Hematopoietic multipotent progenitor cell treated with erythropoietin and hydrocortisone succinate and interleukin-3 and kit ligand, for 15 days (in vitro differentiated cells): ENCODE measurements at regions not wholly inside any gene's neighbourhood (a gene's known extent, or its start where the extent isn't known, plus 50 kb on each side); places are given as distances from the start of the nearest gene placed in this dataset.
A peak's percentile ranks its signal among the peaks of the same experiment; 100 is the strongest.

Source experiments
- DNase-seq: peaks from one replicate; pipeline ENCODE4 v3.0.0-alpha.2; 2015; ENCODE audit warnings: low spot score

DNA sequence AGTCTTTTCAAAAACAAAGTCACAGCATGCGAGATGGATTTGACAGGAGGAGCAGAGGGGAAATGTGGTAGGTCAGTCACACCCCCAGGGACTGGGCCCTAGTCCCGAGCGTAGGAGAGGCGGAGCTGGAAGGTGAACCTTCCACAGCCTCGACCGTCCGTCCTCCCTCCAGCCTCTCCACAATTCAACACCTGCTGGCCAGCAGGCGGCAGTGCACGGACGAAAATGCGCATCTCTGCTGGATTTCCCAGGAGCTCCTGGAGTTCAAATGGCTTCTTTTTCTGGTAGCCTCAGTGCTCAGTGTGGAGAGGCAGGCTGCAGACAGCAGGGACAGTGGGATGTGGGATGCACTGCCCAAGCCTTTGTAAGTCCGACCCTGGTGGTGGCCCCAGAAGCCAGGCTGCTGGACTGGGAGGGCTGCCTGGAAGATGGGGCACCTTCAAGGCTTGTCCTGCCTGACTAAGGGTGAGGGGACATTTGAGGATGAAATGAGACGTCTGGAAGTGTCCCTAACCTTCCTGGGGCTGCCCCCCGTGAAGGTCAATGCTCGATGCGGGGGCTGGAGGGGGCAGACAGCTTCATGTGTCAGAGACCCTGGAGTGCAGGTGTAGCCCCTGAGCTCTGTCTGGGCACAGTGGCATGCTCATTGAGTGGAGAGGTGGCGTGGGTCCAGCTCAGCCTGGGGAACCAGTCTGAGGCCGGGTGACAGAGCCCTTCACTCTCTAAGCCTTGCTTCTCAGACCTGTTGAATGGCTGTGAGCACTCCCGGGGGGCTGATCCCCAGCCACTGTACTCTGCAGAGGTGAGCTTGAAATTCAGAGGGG, 189.5 kb downstream of the TFCP2L1 start:
- DNase-seq: no peak

DNA sequence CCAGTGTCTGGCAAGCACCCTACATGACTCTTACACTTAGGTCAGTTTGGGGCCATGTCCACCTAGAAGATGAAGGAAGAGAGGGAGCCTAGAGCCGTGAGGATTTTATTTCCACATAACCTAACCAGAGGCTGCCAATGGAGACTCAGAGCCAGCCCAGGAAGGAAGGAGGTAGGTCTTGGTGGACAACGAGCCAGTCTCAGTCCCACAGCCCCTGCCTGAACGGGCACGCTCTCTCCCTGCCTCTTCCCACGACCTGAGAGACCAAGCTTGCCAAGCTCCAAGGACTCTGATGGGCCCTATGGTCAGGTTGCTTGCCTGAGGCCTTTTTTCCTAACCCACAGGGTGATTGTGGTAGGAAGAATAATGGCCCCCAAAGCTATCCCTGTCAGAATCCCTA, 188.4 kb downstream of the TFCP2L1 start:
- no peak for DNase-seq

DNA sequence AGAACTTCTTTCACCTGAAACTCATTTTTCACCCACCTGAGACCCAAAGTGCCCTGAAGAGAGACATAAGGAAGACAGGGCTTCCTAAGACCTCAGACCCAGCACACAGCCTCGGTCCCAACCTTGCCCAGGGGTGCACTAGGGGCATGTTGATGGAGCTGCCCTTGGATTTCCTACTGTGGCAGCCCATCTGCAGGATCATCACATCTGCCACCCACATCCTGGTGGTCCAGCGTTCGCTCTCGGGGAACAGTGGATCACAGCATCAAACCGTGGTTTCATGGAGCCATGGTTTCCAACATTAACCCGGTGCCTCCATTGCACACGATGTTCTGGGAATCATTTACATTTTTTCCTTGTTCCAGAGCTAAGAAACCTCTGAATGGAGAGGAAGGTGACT, 186.4 kb downstream of the TFCP2L1 start:
- no peak for DNase-seq

DNA sequence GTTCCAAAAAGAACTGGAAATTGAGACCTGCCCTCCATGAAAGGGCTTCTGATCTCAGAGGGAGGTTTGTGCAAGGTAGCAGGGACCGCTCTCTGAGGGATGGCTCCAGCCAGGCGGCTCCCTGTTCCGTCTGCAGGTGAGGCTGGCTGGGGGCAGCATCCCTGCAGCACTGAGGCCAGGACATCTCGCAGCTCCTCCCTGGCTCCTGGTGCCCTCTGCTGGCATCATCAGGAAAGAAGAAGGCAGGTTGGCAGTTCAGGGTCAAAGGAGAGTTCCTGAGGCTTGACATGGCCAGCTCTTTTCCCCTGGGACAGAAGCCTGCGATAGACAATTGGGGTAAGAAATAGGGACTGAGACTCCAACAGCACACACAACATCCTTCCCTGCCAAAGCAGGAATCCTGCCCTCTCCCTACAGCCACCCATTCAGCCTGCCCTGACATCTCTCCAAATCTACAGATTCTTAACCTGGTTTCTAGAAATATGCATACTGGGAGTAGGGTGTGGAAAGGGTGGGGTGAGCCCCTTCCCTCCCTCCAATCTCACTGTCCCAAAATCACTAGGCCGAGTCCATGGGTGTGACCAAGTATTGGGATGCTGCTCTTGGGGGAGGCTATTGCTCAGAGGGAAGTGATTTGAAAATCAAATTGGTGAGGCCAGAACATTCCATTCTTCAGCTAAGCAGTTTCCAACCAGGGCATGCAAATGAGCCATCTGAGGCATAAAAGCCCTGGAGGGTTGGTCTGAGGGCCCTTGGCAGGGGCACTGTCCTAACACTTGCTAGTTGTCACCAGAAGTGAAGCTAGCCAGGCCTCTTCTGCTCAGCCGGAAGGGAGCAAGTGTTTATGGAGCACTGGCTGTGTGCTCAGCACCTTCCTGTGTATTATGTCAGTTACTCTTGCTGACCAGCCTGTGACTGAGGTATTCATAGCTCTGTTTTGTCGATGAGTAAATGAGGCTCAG, 185.4 kb downstream of the TFCP2L1 start:
- DNase-seq: no peak

DNA sequence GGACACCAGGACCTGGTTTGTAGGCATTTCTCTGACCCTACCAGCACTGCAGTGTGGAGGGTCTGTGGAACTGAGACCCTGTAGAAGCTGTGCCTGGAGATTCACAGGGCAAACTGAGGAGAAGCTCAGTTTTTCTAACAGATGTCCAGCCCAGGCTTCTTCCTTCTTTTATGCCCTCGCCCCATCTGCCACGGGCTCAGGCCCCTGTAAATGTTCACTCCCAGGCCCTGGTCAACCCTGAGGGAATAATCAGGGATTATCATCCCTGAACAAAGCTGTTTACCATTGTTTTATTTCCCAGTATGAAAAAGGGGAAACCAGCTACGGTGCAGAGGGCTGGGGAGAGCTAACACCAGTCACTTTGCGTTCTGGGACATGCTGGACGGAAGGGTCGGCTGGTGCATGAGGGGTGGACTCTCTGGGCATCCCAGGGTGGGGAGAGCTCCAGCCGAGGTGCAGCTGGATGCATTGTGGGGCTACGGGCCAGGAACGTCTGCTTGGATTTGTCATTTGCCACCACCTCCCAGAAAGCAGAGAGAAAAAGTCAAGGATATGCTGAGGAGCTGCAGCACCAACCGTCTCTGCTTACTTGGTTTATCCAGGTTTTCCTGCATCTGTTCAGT, 183.8 kb downstream of the TFCP2L1 start:
- no peak for DNase-seq

DNA sequence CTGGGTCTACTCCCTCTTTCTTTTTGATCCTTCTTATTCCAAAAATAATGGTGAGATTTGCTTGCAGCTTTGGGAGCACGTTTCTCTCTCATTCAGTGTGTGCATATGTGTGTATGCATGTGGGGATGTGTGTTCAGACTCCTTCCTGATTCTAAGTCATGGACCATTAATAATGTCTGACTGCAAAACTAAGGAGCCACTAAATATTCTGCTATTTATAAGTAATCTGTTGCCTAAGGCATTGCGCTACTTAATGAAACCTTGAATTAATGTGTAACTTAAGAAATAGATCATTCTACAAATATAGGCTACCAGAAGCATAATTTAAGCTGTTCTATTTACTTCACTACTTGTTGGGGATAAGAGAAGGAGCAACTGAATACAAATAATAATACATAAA, 182.1 kb downstream of the TFCP2L1 start:
- no peak for DNase-seq

DNA sequence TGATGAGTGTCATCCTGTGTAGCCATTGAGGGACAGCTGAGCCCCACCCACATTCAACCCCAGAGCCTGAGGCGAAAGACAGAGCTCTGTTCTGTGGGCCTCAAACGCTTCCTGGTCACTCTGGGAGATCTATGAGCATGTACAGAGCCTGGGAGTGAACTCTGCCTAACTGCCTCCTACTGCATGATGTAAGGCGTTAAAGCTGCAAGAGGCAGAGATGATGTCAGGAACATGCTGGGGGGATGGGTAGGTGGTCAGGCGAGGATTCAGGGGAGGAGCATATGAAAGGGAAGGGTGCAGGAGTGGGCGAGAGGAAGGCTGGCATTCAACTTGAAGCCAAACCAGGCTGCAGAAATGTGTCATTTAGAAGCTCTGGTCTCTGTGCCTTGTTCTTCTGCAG, 181.0 kb downstream of the TFCP2L1 start:
- no peak for DNase-seq

DNA sequence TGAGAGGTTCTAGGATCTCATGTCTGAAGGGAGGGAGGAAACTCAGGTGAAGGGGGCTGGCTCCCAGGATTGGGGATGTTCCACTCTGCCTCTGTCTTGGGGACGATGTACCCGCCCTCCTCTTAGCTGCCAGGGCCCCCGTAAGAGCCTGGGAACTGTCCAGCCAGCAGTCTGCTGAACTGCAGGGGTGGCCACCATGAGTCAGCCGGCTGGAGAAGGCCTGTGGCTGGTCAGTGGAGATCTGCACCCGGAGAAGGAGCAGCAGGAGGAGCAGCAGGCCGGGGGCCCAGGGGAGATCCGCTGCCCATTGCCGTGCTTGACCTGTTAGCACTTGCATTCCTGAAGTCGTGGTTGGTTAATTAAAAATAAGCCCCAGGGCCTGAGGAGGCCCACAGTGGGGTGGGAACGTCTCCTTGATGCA, 180.3 kb downstream of the TFCP2L1 start:
- no peak for DNase-seq

DNA sequence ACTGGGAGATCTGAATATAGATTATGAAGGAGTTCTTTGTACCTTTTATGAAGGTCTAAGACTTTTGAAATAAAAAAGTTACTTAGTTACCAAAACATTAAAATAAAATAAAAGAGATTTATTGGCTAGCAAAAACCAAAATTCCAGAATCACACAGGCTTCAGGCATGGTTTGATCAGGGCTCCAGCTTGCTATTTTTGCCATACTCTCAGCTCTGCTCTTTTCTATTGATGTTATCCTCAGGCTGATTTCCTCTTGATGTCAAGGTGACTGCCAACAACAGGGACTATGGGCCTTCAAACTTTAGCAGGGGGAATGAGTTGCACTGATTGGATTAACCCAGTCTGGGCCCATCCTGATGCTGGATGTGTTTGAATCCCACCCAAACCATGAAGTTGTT, 174.1 kb downstream of the TFCP2L1 start:
- no peak for DNase-seq

DNA sequence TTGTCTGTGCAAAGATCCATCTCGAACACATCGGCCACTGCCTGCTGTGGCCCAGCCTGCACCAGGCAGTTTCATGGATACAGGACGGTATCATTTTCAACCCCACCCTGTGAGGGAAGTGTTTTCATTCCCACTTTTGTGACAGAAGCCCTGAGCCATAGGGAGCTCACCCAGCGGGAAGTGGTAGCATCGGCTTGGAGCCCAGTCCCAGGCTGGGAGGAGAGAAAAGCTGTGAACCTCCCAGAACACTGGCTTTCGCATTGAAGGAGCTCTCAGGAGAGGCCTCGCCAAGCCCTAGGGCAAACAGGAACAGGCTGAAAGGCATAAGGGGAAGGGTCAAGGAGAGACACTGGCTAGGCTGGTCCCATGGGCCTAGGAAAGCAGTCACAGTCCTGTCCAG, 166.1 kb downstream of the TFCP2L1 start:
- DNase-seq: no peak

DNA sequence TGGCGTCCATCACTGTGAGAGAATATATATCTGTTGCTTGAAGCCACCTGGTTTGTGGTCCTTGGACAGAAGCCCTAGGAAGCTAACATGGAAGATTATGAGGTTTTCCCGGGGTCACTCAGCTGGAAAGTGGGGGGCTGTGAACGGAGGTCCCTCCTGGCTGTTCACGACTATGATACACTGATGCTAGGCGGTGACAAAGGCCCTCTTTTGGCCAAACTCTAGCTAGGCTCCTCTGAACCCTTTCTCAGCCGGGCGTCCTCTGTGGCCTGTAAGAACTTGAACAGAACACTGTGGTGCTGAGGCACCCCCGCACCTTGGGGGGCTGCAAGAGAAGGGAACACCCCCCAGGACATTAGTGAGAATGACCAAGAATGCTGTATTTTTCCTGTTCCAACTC, 164.6 kb downstream of the TFCP2L1 start:
- DNase-seq: no peak

DNA sequence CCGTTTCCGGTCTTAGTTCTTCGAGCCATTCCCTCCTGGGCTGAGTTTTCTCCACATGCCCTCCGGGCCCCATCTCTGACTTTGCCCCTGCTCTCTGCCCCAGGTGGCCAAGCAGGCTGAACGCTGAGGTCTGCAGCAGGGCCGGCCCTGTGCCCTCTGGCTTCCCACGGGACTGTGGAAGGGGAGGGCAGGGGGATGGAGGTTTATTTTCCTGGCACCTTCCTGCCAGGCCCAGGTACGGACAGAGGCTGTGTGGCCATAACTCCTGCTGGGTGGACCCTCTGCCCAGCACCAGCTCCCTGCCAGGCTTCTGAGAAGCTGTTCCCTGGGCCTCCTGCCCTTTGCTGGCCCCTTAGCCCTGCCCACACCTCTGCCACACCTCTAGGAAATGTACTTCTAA, 164.0 kb downstream of the TFCP2L1 start:
- DNase-seq: no peak

DNA sequence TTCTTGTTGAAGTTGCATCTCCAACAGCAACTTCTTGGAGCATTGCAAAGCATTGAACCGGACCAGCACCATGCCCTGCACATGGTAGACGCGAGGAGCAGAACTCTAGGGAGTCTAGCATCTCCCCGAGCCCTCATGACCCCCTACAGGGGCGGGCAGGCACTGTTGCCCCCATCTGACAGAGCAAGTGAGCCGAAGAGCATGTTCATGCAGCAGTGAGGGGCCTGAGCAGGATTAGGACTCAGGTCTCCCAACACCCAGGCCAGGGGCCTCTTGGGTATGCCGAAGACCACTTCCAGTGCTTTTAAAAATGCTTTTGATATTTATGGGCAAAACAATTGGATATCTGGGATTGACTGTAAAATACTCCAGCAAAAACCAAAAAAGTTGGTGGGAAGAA, 163.3 kb downstream of the TFCP2L1 start:
- DNase-seq: no peak

DNA sequence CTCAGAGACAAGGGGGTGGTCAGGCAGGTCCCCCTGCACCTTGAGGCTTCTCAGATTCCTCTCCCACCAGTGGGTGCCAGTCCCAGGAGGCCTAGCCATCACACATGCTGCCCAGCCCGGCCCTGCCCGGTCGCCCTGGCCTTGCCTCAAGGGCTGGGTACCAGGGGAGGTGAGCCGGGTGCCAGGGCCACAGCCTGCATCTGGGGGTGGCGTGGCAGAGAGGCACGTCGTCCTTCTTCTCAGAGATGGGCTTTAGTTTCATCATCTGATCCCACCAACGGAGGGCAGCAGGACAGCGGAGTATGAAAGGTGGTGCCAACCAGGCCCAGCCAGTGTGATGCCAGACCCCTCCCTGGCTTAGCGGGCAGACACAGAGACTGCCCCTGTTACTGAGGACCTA, 161.7 kb downstream of the TFCP2L1 start:
- DNase-seq: no peak

DNA sequence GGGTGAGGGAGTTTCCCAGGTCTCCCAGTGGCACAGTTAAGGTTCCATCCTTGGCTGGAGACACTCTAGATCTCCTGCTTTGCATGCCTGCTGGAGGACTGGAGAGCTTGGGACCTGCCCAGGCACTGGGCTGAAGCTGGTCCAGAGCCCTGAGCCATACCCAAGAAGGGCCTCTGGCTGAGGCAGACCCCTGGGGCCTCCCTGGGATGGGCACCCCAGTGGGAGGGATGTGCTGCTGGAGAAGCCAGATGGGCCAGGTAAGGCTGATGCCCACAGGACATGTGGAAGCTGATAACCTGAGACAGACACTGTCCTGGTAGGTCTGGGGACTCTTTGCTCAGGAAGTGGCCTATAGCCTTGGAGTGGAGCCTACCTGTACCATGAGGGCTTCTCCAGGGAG, 160.7 kb downstream of the TFCP2L1 start:
- DNase-seq: no peak

DNA sequence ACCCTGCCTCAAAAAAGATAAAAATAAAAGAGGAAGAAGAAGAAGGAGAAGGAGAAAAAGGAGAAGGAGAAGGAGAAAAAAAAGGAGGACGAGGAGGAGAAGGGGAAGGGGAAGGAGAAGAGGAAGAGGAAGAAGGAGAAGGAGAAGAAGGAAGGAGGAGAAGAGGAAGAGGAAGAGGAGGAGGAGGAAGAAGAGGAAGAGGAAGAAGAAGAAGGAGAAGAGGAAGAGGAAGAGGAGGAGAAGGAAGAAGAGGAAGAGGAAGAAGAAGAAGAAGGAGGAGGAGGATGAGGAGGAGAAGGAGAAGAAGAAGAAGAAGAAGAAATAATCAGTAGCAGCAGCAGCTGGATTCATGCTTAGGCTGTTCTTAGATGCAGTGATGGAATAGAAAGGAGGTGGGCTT, 159.7 kb downstream of the TFCP2L1 start:
- no peak for DNase-seq

DNA sequence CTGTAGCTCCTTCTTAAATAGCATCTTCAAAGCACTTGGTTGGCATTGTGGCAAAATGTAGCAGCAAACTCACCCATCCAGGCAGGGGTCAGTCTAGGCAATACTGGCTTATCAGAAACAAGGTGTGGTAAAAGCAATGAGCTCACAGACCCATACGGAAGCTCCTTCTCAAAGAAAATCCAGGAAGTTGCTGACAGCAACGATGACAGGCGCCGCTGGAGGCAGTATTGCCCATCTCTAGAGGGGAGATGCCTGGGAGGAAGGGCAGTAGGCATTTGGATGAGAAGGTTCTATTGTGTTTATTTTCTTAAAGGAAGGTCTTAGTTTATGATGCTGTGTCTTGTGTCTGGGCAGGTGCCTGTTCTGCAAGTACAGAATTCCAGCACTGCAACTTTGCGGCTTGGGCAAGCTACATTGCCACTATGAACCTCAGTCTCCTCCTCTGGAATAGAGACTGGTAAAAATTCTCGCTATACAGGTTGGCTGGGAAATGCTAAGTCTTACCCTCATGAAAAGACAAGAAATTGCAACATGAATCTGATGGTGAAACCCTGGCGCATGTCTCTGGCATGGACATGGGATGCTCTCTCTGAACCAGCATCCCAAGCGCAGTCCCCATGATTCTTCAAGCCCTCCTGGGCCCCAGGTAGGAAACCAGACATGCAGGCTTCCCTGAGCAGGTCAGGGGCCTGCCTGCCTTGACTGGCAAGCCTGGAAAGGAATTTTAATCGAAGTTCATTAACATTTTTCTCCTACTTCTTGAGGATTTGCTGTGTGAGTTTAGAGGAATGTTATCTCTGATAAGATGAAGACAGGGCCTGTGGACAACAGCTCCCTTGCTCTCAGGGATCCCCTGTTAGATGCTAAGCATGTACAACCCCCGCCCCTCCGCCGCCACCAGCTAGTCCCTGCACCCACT, 156.0 kb downstream of the TFCP2L1 start:
- DNase-seq: peak; percentile 4

DNA sequence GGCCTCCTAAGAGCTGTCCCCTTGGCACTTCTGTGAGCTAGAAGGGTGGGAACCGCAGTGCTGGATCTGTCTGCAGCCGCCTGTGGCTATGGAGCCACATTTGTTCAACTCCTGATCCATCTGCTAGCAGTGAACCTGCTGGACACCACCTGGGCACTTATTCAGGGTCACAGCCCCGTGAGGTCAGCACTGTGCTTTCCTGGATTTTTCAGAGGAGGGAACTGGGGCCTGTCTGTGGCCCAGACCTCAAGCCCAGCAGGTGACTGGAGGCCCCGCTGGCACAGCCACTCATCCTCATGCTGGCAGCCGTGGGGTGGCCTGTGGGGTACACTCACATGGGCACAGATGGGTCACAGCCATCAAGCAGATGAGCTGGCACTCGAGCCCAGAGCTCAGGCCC, 155.3 kb downstream of the TFCP2L1 start:
- DNase-seq: no peak

DNA sequence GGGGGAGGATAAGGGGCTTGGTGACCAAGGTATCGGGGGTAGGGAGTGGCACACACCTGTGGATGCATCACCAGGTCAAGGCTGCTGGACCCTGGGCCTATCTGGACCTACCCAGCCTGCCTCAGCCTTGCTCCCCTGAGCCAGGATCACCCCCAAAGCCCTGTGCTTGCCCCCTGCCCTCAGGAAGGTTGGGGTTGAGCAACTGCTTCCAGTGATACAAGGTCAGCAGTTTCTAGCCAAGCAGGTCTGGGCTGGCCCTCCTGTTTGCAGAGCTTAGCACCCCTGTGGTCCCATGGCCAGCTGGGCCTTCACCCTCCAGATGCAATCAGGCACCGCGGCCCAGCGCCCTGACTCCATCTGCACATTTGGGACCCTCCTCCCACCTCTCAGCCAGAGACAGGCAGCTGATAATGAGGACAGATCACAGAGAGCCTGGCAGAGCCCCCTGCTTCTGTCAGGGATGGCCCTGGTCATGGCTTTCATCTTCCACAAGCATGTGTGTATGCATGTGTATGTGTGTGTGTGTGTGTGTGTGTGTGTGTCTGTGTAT, 154.6 kb downstream of the TFCP2L1 start:
- DNase-seq: no peak

DNA sequence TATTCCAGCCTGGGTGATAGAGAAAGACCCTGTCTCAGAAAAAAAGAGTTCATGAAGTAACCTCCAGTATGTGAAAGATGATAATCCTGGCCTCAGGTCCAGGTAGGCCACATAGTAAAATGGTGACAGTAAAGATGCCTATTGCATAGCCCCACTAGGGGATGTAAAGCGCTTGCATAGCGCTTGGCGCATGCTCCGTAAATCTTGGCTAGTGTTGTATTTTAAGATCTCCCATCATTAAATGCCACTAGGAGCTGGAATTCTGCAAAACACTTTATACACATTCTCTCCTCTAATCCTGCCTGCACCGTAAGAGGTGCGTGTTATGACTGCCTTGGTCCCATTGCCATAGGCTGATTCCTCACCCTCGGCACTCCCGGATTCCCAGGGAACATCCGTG, 153.6 kb downstream of the TFCP2L1 start:
- no peak for DNase-seq

DNA sequence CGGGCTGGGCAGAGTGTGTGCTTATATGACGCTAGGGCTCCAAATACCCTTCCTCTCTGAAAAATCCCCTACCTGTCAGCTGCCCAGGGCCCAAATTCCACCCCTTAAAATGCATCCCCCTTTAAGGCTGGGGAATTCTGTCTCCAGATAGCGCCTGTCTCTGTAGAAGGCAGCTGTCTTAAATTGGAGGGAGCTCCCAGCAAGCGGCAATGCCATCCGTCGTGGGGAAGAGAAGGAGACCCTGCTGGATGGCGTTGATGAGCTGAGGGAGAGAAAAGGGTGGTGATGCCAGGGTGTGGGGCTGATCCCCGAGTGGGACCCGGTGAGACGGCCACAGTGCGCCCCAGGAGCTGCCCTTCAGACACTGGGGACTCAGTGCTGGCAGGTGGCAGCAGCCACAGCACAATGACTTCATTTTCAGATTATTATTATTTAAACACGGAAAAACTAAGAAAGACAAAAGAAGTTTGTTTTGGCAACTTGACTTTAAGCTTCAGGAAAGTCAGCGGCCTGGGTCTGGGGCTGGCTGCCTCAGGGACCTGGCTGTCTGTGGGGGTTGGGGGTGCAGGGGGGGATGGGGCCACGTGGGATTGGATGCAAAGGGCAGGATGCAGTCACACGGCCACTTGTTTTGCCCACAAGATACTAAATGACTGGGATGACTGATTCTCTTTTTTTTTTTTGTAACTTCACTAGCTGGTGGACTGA, 152.8 kb downstream of the TFCP2L1 start:
- no peak for DNase-seq
